GM13977 (cell line): ENCODE measurements at regions not wholly inside any gene's neighbourhood (a gene's known extent, or its start where the extent isn't known, plus 50 kb on each side); places are given as distances from the start of the nearest gene placed in this dataset.

Source experiments
- DNase-seq: peaks from one replicate; pipeline ENCODE4 v3.0.0; 2012; ENCODE audit warnings: low spot score
- CTCF ChIP-seq: IDR thresholded peaks from 2 replicates; pipeline ENCODE4 v1.5.1; 2012; ENCODE audit warnings: mild to moderate bottlenecking, control low read depth; ENCODE audit not compliant: insufficient read depth; ENCODE audit errors: extremely low read depth, missing control alignments
- in situ Hi-C: fragments of 300-500 bp; cut with MboI; formaldehyde crosslinking; loops from one replicate; pipeline ENCODE4 v1.12.0; 2022; ENCODE audit warnings: low sequenced_read_pairs, low pct_unique_long_range_greater_than_20kb, mixed read lengths, inconsistent platforms; ENCODE audit not compliant: unreplicated experiment

GRCh38 chr2:173539615-173540014, 184.9 kb downstream of the CDCA7 start:
- DNase-seq: no peak
- TF ChIP-seq CTCF: no peak
- in situ Hi-C loops: no loop called here

GRCh38 chr2:173544641-173545363, 190.1 kb downstream of the CDCA7 start:
- DNase-seq: no peak
- TF ChIP-seq CTCF: no peak
- in situ Hi-C loops: no loop called here

GRCh38 chr2:173545364-173545763, 190.7 kb downstream of the CDCA7 start:
- in situ Hi-C loops: no loop called here
- DNase-seq: no peak
- TF ChIP-seq CTCF: no peak

GRCh38 chr2:173547499-173547898, 192.8 kb downstream of the CDCA7 start:
- no peak for TF ChIP-seq CTCF
- in situ Hi-C loops: no loop called here

GRCh38 chr2:173550143-173550542, 195.5 kb downstream of the CDCA7 start:
- no peak for TF ChIP-seq CTCF
- in situ Hi-C loops: no loop called here
- DNase-seq: no peak

More at GRCh38 chr2:173547499-173547898, 192.8 kb downstream of the CDCA7 start:
- no peak for DNase-seq

- in situ Hi-C loops: no loop called here
- no peak for TF ChIP-seq CTCF
- DNase-seq: no peak
Observed at GRCh38 chr2:173552531-173552930, 197.9 kb downstream of the CDCA7 start.

- in situ Hi-C loops: no loop called here
- DNase-seq: no peak
Observed at GRCh38 chr2:173553593-173553992, 198.9 kb downstream of the CDCA7 start.

More at GRCh38 chr2:173553593-173553992, 198.9 kb downstream of the CDCA7 start:
- no peak for TF ChIP-seq CTCF
